HG03521 (cell line): ENCODE measurements at regions not wholly inside any gene's neighbourhood (a gene's known extent, or its start where the extent isn't known, plus 50 kb on each side); places are given as distances from the start of the nearest gene placed in this dataset.

Experiments used
- ATAC-seq: cut with Tn5 transposase; IDR thresholded peaks from one replicate; pipeline ENCODE4 v1.9.1; 2021; ENCODE audit warnings: mild to moderate bottlenecking, moderate library complexity; ENCODE audit not compliant: unreplicated experiment

- no peak for ATAC-seq
These were observed 114.8 kb upstream of the TDRD3 start for GRCh38 chr13:60282186-60282585.

- no peak for ATAC-seq
These were observed 114.3 kb upstream of the TDRD3 start for GRCh38 chr13:60282708-60283107.

- ATAC-seq, result no peak
These were observed 110.3 kb upstream of the TDRD3 start for GRCh38 chr13:60286707-60287106.

GRCh38 chr13:60288569-60288968 lies 108.5 kb upstream of the TDRD3 start:
- no peak for ATAC-seq

- no peak for ATAC-seq
These were observed 93.9 kb upstream of the TDRD3 start for GRCh38 chr13:60303166-60303565.

- ATAC-seq, result no peak
These were observed 85.5 kb upstream of the TDRD3 start for GRCh38 chr13:60311527-60311926.

GRCh38 chr13:60312851-60313505 lies 84.0 kb upstream of the TDRD3 start:
- ATAC-seq, result no peak

- ATAC-seq, result no peak
These were observed 78.8 kb upstream of the TDRD3 start for GRCh38 chr13:60318186-60318585.

GRCh38 chr13:60324131-60324530 lies 72.9 kb upstream of the TDRD3 start:
- ATAC-seq, result no peak

- no peak for ATAC-seq
These were observed 70.7 kb upstream of the TDRD3 start for GRCh38 chr13:60326273-60326672.

- no peak for ATAC-seq
These were observed 69.5 kb upstream of the TDRD3 start for GRCh38 chr13:60327511-60327910.

GRCh38 chr13:60328073-60328472 lies 68.9 kb upstream of the TDRD3 start:
- no peak for ATAC-seq

GRCh38 chr13:60329221-60329923 lies 67.6 kb upstream of the TDRD3 start:
- ATAC-seq, result no peak

GRCh38 chr13:60331249-60332012 lies 65.6 kb upstream of the TDRD3 start:
- ATAC-seq, result no peak

GRCh38 chr13:60332682-60333081 lies 64.3 kb upstream of the TDRD3 start:
- ATAC-seq, result no peak

- no peak for ATAC-seq
These were observed 62.7 kb upstream of the TDRD3 start for GRCh38 chr13:60334310-60334709.

- no peak for ATAC-seq
These were observed 61.5 kb upstream of the TDRD3 start for GRCh38 chr13:60335531-60335930.

GRCh38 chr13:60338754-60339153 lies 58.3 kb upstream of the TDRD3 start:
- ATAC-seq, result no peak

GRCh38 chr13:60343978-60344377 lies 53.0 kb upstream of the TDRD3 start:
- ATAC-seq, result no peak

GRCh38 chr13:60347174-60347573 lies 49.8 kb upstream of the TDRD3 start:
- ATAC-seq, result no peak
